ENCODE measurements at regions not wholly inside any gene's neighbourhood (a gene's known extent, or its start where the extent isn't known, plus 50 kb on each side); places are given as distances from the start of the nearest gene placed in this dataset.
A peak's percentile ranks its signal among the peaks of the same experiment; 100 is the strongest.

- Mint-ChIP-seq H3K27me3 (ENCODE audit: low read depth) (peaks cover 5% of the 10 kb centered on the region), H3K9me3 (ENCODE audit: low read depth) (peaks cover 2% of the 10 kb centered on the region), H3K4me3 (ENCODE audit: unreplicated experiment) (no peak overlapping the region), H3K27ac (ENCODE audit: unreplicated experiment) (no peak overlapping the region), H3K4me1 (ENCODE audit: low read depth) (no peaks in the 10 kb centered on the region), H3K36me3 (ENCODE audit: low read depth) (no peaks in the 10 kb centered on the region)
- DNase-seq (ENCODE audit: low spot score): no peak
- TF ChIP-seq CTCF (IDR thresholded peaks at IDR 0.05): no peak
These were observed 197.1 kb upstream of the TSHZ3 start for GRCh38 chr19:31546205-31546960.

GRCh38 chr19:31548941-31549340 lies 199.7 kb upstream of the TSHZ3 start:
- no peaks in the 10 kb centered on the region for H3K27me3 Mint-ChIP-seq (ENCODE audit: low read depth)
- H3K4me3 Mint-ChIP-seq (ENCODE audit: unreplicated experiment): no peak overlapping the region
- TF ChIP-seq CTCF (IDR thresholded peaks at IDR 0.05): peak; percentile 68

GRCh38 chr19:31553112-31553845 lies 204.0 kb upstream of the TSHZ3 start:
- Mint-ChIP-seq H3K36me3 (ENCODE audit: low read depth) (no peaks in the 10 kb centered on the region), H3K4me1 (ENCODE audit: low read depth) (no peaks in the 10 kb centered on the region), H3K4me3 (ENCODE audit: unreplicated experiment) (no peak overlapping the region), H3K27me3 (ENCODE audit: low read depth) (no peaks in the 10 kb centered on the region), H3K9me3 (ENCODE audit: low read depth) (peaks cover 13% of the 10 kb centered on the region), H3K27ac (ENCODE audit: unreplicated experiment) (no peak overlapping the region)
- TF ChIP-seq CTCF (IDR thresholded peaks at IDR 0.05): no peak
- no peak for DNase-seq (ENCODE audit: low spot score)

More at GRCh38 chr19:31548941-31549340, 199.7 kb upstream of the TSHZ3 start:
- H3K9me3 Mint-ChIP-seq (ENCODE audit: low read depth): peaks cover 9% of the 10 kb centered on the region
- H3K4me1 Mint-ChIP-seq (ENCODE audit: low read depth): no peaks in the 10 kb centered on the region
- H3K36me3 Mint-ChIP-seq (ENCODE audit: low read depth): no peaks in the 10 kb centered on the region
- no peak overlapping the region for H3K27ac Mint-ChIP-seq (ENCODE audit: unreplicated experiment)
- DNase-seq (ENCODE audit: low spot score): no peak

GRCh38 chr19:31553846-31554215 lies 204.6 kb upstream of the TSHZ3 start:
- no peak for TF ChIP-seq CTCF (IDR thresholded peaks at IDR 0.05)
- Mint-ChIP-seq H3K4me1 (ENCODE audit: low read depth) (no peaks in the 10 kb centered on the region), H3K27me3 (ENCODE audit: low read depth) (no peaks in the 10 kb centered on the region), H3K36me3 (ENCODE audit: low read depth) (no peaks in the 10 kb centered on the region), H3K4me3 (ENCODE audit: unreplicated experiment) (no peak overlapping the region), H3K9me3 (ENCODE audit: low read depth) (peaks cover 14% of the 10 kb centered on the region), H3K27ac (ENCODE audit: unreplicated experiment) (no peak overlapping the region)
- no peak for DNase-seq (ENCODE audit: low spot score)

GRCh38 chr19:31554360-31554759 lies 205.1 kb upstream of the TSHZ3 start:
- TF ChIP-seq CTCF (IDR thresholded peaks at IDR 0.05): no peak
- no peaks in the 10 kb centered on the region for H3K27me3 Mint-ChIP-seq (ENCODE audit: low read depth)
- no peak for DNase-seq (ENCODE audit: low spot score)
- peaks cover 18% of the 10 kb centered on the region for H3K9me3 Mint-ChIP-seq (ENCODE audit: low read depth)
- H3K27ac Mint-ChIP-seq (ENCODE audit: unreplicated experiment): no peak overlapping the region
- H3K4me1 Mint-ChIP-seq (ENCODE audit: low read depth): no peaks in the 10 kb centered on the region
- no peaks in the 10 kb centered on the region for H3K36me3 Mint-ChIP-seq (ENCODE audit: low read depth)
- no peak overlapping the region for H3K4me3 Mint-ChIP-seq (ENCODE audit: unreplicated experiment)

Data from chondrocyte (in vitro differentiated cells).